GM12878 (cell line): ENCODE measurements at regions not wholly inside any gene's neighbourhood (a gene's known extent, or its start where the extent isn't known, plus 50 kb on each side); places are given as distances from the start of the nearest gene placed in this dataset.

ENCODE experiments used
- ATAC-seq: fragments of 200-7000 bp; cut with Tn5 transposase; 3 replicates; pipeline ENCODE4 v1.9.1; 2020; ENCODE audit warnings: mild to moderate bottlenecking, moderate library complexity
- BruUV-seq: library from RNA; stranded (reverse); fragments of 400-500 nt; replicated peaks from 2 replicates; lab custom pipeline; 2021; lab: Mats Ljungman, UMichigan
- CTCF ChIA-PET: fragments of 300-600 bp; sonication (Branson Sonifier 250); formaldehyde crosslinking; extraction: SDS; loops from one replicate; lab custom pipeline; 2021; ENCODE audit warnings: inconsistent platforms; lab: Yijun Ruan, JAX
- POLR2A ChIA-PET: fragments of 350-600 bp; formaldehyde crosslinking; extraction: SDS; loops from one replicate; lab custom pipeline; 2021; ENCODE audit warnings: inconsistent platforms; lab: Charles Lee
- RAD21 ChIA-PET: fragments of 300-600 bp; sonication (Branson Sonifier 250); formaldehyde crosslinking; loops from one replicate; lab custom pipeline; 2023; ENCODE audit warnings: antibody characterized with exemption; ENCODE audit not compliant: unreplicated experiment; lab: Charles Lee
- SMC1A ChIA-PET: fragments of 300-600 bp; sonication (Branson Sonifier 250); formaldehyde crosslinking; loops from one replicate; lab custom pipeline; 2023; ENCODE audit not compliant: unreplicated experiment, uncharacterized antibody; lab: Charles Lee
- DNase-seq: peaks from one replicate; pipeline ENCODE4 v3.0.0-alpha.2; 2011; ENCODE audit warnings: low read depth, low spot score
- FAIRE-seq: peaks from 3 replicates; lab custom pipeline; 2011; peaks lifted over from hg19 to GRCh38; lab: Jason Lieb, UNC
- H2AFZ ChIP-seq: 2 replicates; pipeline ENCODE4 v1.6.0; 2011; ENCODE audit warnings: low read depth, low read length, control low read depth; ENCODE audit not compliant: control insufficient read depth
- H3K27ac ChIP-seq: 2 replicates; pipeline ENCODE4 v1.5.1; 2011; ENCODE audit warnings: control low read depth; ENCODE audit not compliant: control insufficient read depth, insufficient read depth
- H3K27me3 ChIP-seq, 2 experiments: replicated peaks in 1 of 2; 2 replicates each; pipeline versions ENCODE4 v1.6.0 to v1.6.1; 2011; ENCODE audit warnings: low read length in 1 of 2; ENCODE audit not compliant: control insufficient read depth in 2 of 2, insufficient read depth in 2 of 2
- H3K36me3 ChIP-seq, 2 experiments: 2 replicates each; pipeline ENCODE4 v1.5.1; 2011; ENCODE audit warnings: low read length in 1 of 2; ENCODE audit not compliant: control insufficient read depth in 2 of 2, insufficient read depth in 2 of 2
- H3K4me1 ChIP-seq: 2 replicates; pipeline ENCODE4 v1.6.1; 2011; ENCODE audit warnings: mild to moderate bottlenecking, low read length, moderate library complexity, mixed read lengths; ENCODE audit not compliant: control insufficient read depth, insufficient read depth
- H3K4me2 ChIP-seq: 2 replicates; pipeline ENCODE4 v1.6.0; 2011; ENCODE audit warnings: control low read depth; ENCODE audit not compliant: control insufficient read depth, insufficient read depth
- H3K4me3 ChIP-seq: fragments of 200-600 bp; sonication (generic); 2 replicates; pipeline ENCODE4 v1.5.1; 2016
- H3K79me2 ChIP-seq: 2 replicates; pipeline ENCODE4 v1.6.0; 2011; ENCODE audit warnings: low read length; ENCODE audit not compliant: control insufficient read depth, insufficient read depth
- H3K9ac ChIP-seq: 2 replicates; pipeline ENCODE4 v1.8.0; 2011; ENCODE audit warnings: low read length, control low read depth, mixed read lengths; ENCODE audit not compliant: control insufficient read depth, insufficient read depth
- H3K9me3 ChIP-seq: replicated peaks from 3 replicates; pipeline ENCODE4 v1.5.1; 2011; ENCODE audit warnings: mild to moderate bottlenecking, low read length; ENCODE audit not compliant: control insufficient read depth, insufficient read depth
- H4K20me1 ChIP-seq: 2 replicates; pipeline ENCODE4 v1.6.0; 2011; ENCODE audit not compliant: control insufficient read depth, insufficient read depth
- ATF7 ChIP-seq: fragments of 450-650 bp; IDR thresholded peaks from 2 replicates; pipeline ENCODE4 v1.6.1; 2016; ENCODE audit warnings: low read depth, mild to moderate bottlenecking
- CBFB ChIP-seq: IDR thresholded peaks from 2 replicates; pipeline ENCODE4 v1.6.1; 2016; ENCODE audit warnings: antibody characterized with exemption, low read depth
- MXI1 ChIP-seq: fragments of 150-350 bp; IDR thresholded peaks from 2 replicates; pipeline ENCODE4 v1.6.1; 2011; ENCODE audit warnings: low read depth, mild to moderate bottlenecking, inconsistent platforms, low read length, improper control_type of control experiment
- POLR2A ChIP-seq: IDR thresholded peaks from 2 replicates; pipeline ENCODE4 v1.6.1; 2011; ENCODE audit warnings: low read depth, mild to moderate bottlenecking, low read length
- RFX5 ChIP-seq: IDR thresholded peaks from 2 replicates; pipeline ENCODE4 v1.6.1; 2011; ENCODE audit warnings: low read depth, low read length, improper control_type of control experiment
- SMARCA5 ChIP-seq: fragments of 450-650 bp; IDR thresholded peaks from 2 replicates; pipeline ENCODE4 v1.6.1; 2017; ENCODE audit warnings: mild to moderate bottlenecking
- STAT1 ChIP-seq: fragments of 450-650 bp; conservative IDR thresholded peaks from 2 replicates; pipeline ENCODE4 v1.6.1; 2014; ENCODE audit warnings: antibody characterized with exemption, mild to moderate bottlenecking
- TCF12 ChIP-seq: IDR thresholded peaks from 2 replicates; pipeline ENCODE4 v1.6.1; 2011; ENCODE audit warnings: low read depth, mild to moderate bottlenecking, low read length
- WRNIP1 ChIP-seq: IDR thresholded peaks from 2 replicates; pipeline ENCODE4 v1.6.1; 2011; ENCODE audit warnings: low read depth, low read length, improper control_type of control experiment, borderline replicate concordance
- WGBS: methylation state at CpG from one replicate; pipeline ENCODE4 v1.1.6; 2016; ENCODE audit warnings: low lambda C conversion rate; ENCODE audit not compliant: insufficient replicate concordance, insufficient coverage; ENCODE audit errors: missing lambda C conversion rate; 5-methylcytosine and 5-hydroxymethylcytosine counted together
- in situ Hi-C: fragments of 300-500 bp; cut with MboI; formaldehyde crosslinking; loops from 9 replicates; pipeline ENCODE4 v1.14.3; 2018; ENCODE audit warnings: mixed read lengths
- intact Hi-C: fragments of 100-400 bp; cut with micrococcal nuclease; formaldehyde crosslinking; loops from one replicate; pipeline ENCODE4 v1.14.2; 2022; ENCODE audit not compliant: unreplicated experiment
- TF ChIP-seq, protein P1 (sequence below): fragments of 450-650 bp; IDR thresholded peaks from 2 replicates; pipeline ENCODE4 v1.6.1; 2016; ENCODE audit warnings: mild to moderate bottlenecking
- TF ChIP-seq, protein P2 (sequence below): fragments of 450-650 bp; IDR thresholded peaks from 2 replicates; pipeline ENCODE4 v1.6.1; 2017; ENCODE audit warnings: antibody characterized with exemption, mild to moderate bottlenecking, moderate library complexity

DNA sequence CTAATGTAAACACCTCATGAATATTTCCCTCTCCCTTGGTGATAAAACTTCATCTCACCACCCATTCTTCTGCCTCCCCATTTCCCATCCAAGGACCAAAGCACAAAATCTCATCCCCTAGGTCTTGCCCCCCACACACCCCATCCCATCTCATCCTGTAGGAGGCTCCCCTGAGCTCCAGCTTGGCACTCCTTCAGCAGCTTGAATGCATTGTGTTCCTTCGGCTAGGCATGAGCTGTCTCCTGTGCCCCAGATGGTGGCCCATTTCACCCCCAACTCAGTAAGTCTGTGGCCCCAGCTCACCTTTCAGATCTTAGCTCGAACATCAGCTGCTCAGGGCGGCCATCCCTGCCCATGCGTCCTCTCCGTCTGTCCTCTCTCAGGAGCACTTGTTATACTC, 203.6 kb upstream of the NR2F2 start:
- TF ChIP-seq, protein P1, sequence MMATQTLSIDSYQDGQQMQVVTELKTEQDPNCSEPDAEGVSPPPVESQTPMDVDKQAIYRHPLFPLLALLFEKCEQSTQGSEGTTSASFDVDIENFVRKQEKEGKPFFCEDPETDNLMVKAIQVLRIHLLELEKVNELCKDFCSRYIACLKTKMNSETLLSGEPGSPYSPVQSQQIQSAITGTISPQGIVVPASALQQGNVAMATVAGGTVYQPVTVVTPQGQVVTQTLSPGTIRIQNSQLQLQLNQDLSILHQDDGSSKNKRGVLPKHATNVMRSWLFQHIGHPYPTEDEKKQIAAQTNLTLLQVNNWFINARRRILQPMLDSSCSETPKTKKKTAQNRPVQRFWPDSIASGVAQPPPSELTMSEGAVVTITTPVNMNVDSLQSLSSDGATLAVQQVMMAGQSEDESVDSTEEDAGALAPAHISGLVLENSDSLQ, result no peak
- no peak for TF ChIP-seq ATF7
- TF ChIP-seq RFX5, result no peak
- no peak for TF ChIP-seq MXI1
- TF ChIP-seq TCF12, result no peak
- no peak for TF ChIP-seq WRNIP1
- TF ChIP-seq STAT1, result no peak
- no peak for TF ChIP-seq POLR2A
- no peak for TF ChIP-seq SMARCA5
- TF ChIP-seq, protein P2, sequence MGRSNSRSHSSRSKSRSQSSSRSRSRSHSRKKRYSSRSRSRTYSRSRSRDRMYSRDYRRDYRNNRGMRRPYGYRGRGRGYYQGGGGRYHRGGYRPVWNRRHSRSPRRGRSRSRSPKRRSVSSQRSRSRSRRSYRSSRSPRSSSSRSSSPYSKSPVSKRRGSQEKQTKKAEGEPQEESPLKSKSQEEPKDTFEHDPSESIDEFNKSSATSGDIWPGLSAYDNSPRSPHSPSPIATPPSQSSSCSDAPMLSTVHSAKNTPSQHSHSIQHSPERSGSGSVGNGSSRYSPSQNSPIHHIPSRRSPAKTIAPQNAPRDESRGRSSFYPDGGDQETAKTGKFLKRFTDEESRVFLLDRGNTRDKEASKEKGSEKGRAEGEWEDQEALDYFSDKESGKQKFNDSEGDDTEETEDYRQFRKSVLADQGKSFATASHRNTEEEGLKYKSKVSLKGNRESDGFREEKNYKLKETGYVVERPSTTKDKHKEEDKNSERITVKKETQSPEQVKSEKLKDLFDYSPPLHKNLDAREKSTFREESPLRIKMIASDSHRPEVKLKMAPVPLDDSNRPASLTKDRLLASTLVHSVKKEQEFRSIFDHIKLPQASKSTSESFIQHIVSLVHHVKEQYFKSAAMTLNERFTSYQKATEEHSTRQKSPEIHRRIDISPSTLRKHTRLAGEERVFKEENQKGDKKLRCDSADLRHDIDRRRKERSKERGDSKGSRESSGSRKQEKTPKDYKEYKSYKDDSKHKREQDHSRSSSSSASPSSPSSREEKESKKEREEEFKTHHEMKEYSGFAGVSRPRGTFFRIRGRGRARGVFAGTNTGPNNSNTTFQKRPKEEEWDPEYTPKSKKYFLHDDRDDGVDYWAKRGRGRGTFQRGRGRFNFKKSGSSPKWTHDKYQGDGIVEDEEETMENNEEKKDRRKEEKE, result no peak
- no peak for TF ChIP-seq CBFB
- Histone ChIP-seq H3K27ac (no peak overlapping the region), H3K79me2 (no peaks in the 10 kb centered on the region), H3K36me3 (no peaks in the 10 kb centered on the region), H3K4me2 (no peak overlapping the region), H3K9ac (no peak overlapping the region), H4K20me1 (no peaks in the 10 kb centered on the region), H2AFZ (no peak overlapping the region), H3K9me3 (no peaks in the 10 kb centered on the region; the same call in 2 of the 3 replicates), H3K4me3 (no peak overlapping the region), H3K27me3 (no peaks in the 10 kb centered on the region), H3K4me1 (peaks cover 12% of the 10 kb centered on the region)
- ATAC-seq, result no peak
- RAD21 ChIA-PET, result no interaction called here
- no peak for FAIRE-seq
- POLR2A ChIA-PET, result no interaction called here
- no TSS peak for BruUV-seq
- in situ Hi-C loops, result no loop called here
- WGBS, result 49% methylated on average over 5 of the region's 5 CpGs
- DNase-seq, result no peak
- CTCF ChIA-PET, result no interaction called here
- SMC1A ChIA-PET, result interaction anchor here (1.6 kb wide), 1 partner anchor 20 kb away, joined by 3 read pairs; no protein-coding TSS in a partner anchor
- intact Hi-C loops, result loop anchor here (5.0 kb wide), 1 partner anchor 105 kb away; no protein-coding TSS in a partner anchor
